B cell (primary cell): ENCODE measurements at regions not wholly inside any gene's neighbourhood (a gene's known extent, or its start where the extent isn't known, plus 50 kb on each side); places are given as distances from the start of the nearest gene placed in this dataset.

Experiments used
- CTCF ChIP-seq: fragments of 200-600 bp; IDR thresholded peaks from one replicate; pipeline ENCODE4 v1.8.0; 2022; ENCODE audit warnings: antibody characterized with exemption, mild to moderate bottlenecking
- EZH2 ChIP-seq: IDR thresholded peaks from 2 replicates; pipeline ENCODE4 v1.6.1; 2012; ENCODE audit warnings: borderline replicate concordance, low read depth, mild to moderate bottlenecking, moderate library complexity, low read length; ENCODE audit not compliant: insufficient read depth, poor library complexity, severe bottlenecking

DNA sequence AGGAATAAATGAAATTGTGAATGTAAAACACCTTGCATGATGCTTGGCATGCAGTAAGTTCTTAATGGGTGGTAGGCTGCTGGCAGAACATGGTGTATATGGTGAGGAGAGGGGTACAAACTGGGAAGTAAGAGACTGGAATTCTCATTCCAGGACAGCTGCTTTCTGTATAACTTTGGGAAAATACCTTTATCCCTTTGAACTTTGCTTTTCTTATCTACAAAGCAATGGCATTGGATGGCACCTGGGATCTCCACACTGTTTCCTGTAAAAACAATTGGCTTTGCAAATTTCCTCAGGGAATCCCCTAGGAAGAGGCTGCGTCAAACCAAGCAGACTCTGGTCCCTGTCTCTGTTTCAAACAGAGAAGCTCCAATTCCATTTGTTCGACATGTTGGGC is 100.7 kb upstream of the SLC4A7 start:
- TF ChIP-seq CTCF (no peak), EZH2 (no peak)
